A549 (cell line): ENCODE measurements at regions not wholly inside any gene's neighbourhood (a gene's known extent, or its start where the extent isn't known, plus 50 kb on each side); places are given as distances from the start of the nearest gene placed in this dataset.

Source experiments
- CTCF ChIP-seq: fragments of >200 bp; sonication (Bioruptor Twin); formaldehyde crosslinking; IDR thresholded peaks from 3 replicates; pipeline ENCODE4 v1.5.1; 2016
- POLR2A ChIP-seq: IDR thresholded peaks from 2 replicates; pipeline ENCODE4 v1.6.1; 2012; ENCODE audit warnings: mild to moderate bottlenecking, low read length

GRCh38 chr1:234988155-234988517 is 140.5 kb downstream of the TOMM20 start:
- no peak for TF ChIP-seq CTCF
- TF ChIP-seq POLR2A: no peak
